ENCODE measurements at regions not wholly inside any gene's neighbourhood (a gene's known extent, or its start where the extent isn't known, plus 50 kb on each side); places are given as distances from the start of the nearest gene placed in this dataset.

DNA sequence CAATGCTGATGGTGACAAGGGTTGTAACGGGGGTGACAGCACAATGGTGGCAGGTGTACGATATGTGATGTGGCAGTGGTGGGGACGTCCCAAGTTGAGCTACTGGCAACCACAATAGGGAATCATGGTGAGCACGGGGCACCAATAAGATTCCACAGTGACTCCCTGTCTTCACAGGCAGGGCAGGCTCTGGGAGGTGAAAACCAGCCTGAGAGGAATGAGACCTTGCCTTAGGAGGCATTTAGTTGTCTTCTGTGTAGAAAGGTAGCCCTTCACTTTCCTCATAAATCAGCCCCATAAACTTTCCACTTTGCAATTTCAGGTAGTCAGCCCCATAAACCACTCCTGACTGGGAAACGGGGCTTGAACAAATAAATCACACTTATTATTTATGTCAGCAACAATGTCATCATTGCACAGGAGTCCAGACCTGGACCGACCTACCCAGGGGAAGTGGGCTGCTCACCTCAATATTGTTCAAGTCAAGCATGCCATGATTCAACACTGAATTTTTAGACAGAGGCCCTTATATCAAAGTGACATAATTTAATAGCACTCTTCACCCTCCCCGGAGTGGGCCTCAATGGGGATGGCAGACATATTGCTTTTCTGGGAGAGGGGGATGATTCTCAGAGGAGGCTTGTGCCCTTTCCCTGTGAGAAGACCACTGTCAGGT, 150.8 kb downstream of the CDC5L start:
- Histone ChIP-seq H3K4me3 (ENCODE audit: low read depth in 2 of 2, low read length in 1 of 2) (no peak overlapping the region), H3K4me2 (no peak overlapping the region), H3K9me2 (no peaks in the 10 kb centered on the region), H3K27ac (ENCODE audit: low read depth in 2 of 2, low read length in 1 of 2) (no peak overlapping the region), H3K36me3 (replicated peaks in 1 of 2; ENCODE audit: control insufficient read depth in 1 of 2, insufficient read depth in 2 of 2, low read length in 1 of 2) (no peaks in the 10 kb centered on the region), H3K9me3 (no peaks in the 10 kb centered on the region), H3K4me1 (ENCODE audit: control insufficient read depth in 1 of 2, insufficient read depth in 2 of 2, low read depth in 1 of 2, low read length in 1 of 2) (no peaks in the 10 kb centered on the region; a peak in 1 of 4 replicates), H3K9ac (no peak overlapping the region), H4K20me1 (ENCODE audit: insufficient read depth) (no peaks in the 10 kb centered on the region), H3K79me2 (ENCODE audit: insufficient read depth) (no peaks in the 10 kb centered on the region), H3F3A (replicated peaks; ENCODE audit: insufficient read depth) (no peaks in the 10 kb centered on the region), H2AFZ (ENCODE audit: low read depth) (no peak overlapping the region), H3K27me3 (ENCODE audit: insufficient read depth) (no peaks in the 10 kb centered on the region; the same call in 1 of the 2 replicates)
- WGBS (ENCODE audit: low lambda C conversion rate): 24% methylated on average over 6 of the region's 7 CpGs
- ChIA-PET POLR2A (no interaction called here), CTCF (no interaction called here)
- DNase-seq: no peak
- TF ChIP-seq FOXJ3 (CRISPR knock-in tag; IDR thresholded peaks at IDR 0.05): no peak
- TF ChIP-seq EZH2phosphoT487 (IDR thresholded peaks at IDR 0.05; ENCODE audit: borderline replicate concordance, low read depth): no peak
- no peak for TF ChIP-seq FOSL2 (IDR thresholded peaks at IDR 0.05; ENCODE audit: borderline replicate concordance, low read depth)
- TF ChIP-seq RXRA (IDR thresholded peaks at IDR 0.05; ENCODE audit: borderline replicate concordance, low read depth): no peak
- no peak for TF ChIP-seq EP300 (IDR thresholded peaks at IDR 0.05; ENCODE audit: borderline replicate concordance in 1 of 2, low read depth in 1 of 2, low read length in 1 of 2)

DNA sequence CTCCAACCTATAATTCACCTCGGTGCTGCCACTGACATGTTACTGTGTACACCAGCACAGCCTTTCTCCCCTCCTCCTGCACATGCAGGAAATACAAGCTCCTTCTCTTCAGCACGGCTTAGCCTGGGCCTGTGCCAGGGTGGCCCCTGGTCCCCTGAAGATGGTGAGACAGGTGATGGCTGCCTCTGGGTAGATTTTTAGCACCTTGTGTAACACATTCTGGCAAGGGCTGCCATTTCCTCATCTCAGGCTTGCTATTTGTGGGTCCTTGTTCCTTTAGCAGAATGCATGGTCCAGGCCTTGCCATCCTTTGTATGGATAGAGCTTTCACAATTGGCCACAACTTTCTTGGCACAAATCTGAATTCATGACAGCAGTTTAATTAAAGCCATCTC, 151.3 kb downstream of the CDC5L start:
- ChIA-PET POLR2A (no interaction called here), CTCF (no interaction called here)
- Histone ChIP-seq H3K36me3 (replicated peaks in 1 of 2; ENCODE audit: control insufficient read depth in 1 of 2, insufficient read depth in 2 of 2, low read length in 1 of 2) (no peaks in the 10 kb centered on the region), H3K9me3 (no peaks in the 10 kb centered on the region), H3K27me3 (ENCODE audit: insufficient read depth) (no peaks in the 10 kb centered on the region; the same call in 1 of the 2 replicates), H3K4me3 (ENCODE audit: low read depth in 2 of 2, low read length in 1 of 2) (no peak overlapping the region), H3K79me2 (ENCODE audit: insufficient read depth) (no peaks in the 10 kb centered on the region), H3K9me2 (no peaks in the 10 kb centered on the region), H3K9ac (no peak overlapping the region), H4K20me1 (ENCODE audit: insufficient read depth) (no peaks in the 10 kb centered on the region), H3K4me1 (ENCODE audit: control insufficient read depth in 1 of 2, insufficient read depth in 2 of 2, low read depth in 1 of 2, low read length in 1 of 2) (no peaks in the 10 kb centered on the region; a peak in 1 of 4 replicates), H2AFZ (ENCODE audit: low read depth) (no peak overlapping the region), H3F3A (replicated peaks; ENCODE audit: insufficient read depth) (no peaks in the 10 kb centered on the region), H3K27ac (ENCODE audit: low read depth in 2 of 2, low read length in 1 of 2) (no peak overlapping the region), H3K4me2 (no peak overlapping the region)
- no peak for DNase-seq
- WGBS (ENCODE audit: low lambda C conversion rate): 40% methylated on average over 2 of the region's 2 CpGs
- TF ChIP-seq JUND (IDR thresholded peaks at IDR 0.05): no peak
- TF ChIP-seq, protein P1, sequence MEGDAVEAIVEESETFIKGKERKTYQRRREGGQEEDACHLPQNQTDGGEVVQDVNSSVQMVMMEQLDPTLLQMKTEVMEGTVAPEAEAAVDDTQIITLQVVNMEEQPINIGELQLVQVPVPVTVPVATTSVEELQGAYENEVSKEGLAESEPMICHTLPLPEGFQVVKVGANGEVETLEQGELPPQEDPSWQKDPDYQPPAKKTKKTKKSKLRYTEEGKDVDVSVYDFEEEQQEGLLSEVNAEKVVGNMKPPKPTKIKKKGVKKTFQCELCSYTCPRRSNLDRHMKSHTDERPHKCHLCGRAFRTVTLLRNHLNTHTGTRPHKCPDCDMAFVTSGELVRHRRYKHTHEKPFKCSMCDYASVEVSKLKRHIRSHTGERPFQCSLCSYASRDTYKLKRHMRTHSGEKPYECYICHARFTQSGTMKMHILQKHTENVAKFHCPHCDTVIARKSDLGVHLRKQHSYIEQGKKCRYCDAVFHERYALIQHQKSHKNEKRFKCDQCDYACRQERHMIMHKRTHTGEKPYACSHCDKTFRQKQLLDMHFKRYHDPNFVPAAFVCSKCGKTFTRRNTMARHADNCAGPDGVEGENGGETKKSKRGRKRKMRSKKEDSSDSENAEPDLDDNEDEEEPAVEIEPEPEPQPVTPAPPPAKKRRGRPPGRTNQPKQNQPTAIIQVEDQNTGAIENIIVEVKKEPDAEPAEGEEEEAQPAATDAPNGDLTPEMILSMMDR (IDR thresholded peaks at IDR 0.05): no peak
- TF ChIP-seq, protein P2, sequence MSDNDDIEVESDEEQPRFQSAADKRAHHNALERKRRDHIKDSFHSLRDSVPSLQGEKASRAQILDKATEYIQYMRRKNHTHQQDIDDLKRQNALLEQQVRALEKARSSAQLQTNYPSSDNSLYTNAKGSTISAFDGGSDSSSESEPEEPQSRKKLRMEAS (IDR thresholded peaks at IDR 0.05; ENCODE audit: low read depth): no peak
- TF ChIP-seq NFIC (IDR thresholded peaks at IDR 0.05; ENCODE audit: borderline replicate concordance): no peak
- no peak for TF ChIP-seq FOXJ3 (CRISPR knock-in tag; IDR thresholded peaks at IDR 0.05)
- no peak for TF ChIP-seq MEF2A (IDR thresholded peaks at IDR 0.05; ENCODE audit: borderline replicate concordance, low read depth)

Data from SK-N-SH (cell line).